ENCODE measurements at regions not wholly inside any gene's neighbourhood (a gene's known extent, or its start where the extent isn't known, plus 50 kb on each side); places are given as distances from the start of the nearest gene placed in this dataset.
A peak's percentile ranks its signal among the peaks of the same experiment; 100 is the strongest.

- peaks cover 5% of the 10 kb centered on the region; the same call in 1 of the 2 replicates for H3K9me3 ChIP-seq (ENCODE audit: insufficient read depth, low read depth)
- H3K36me3 ChIP-seq (ENCODE audit: low read depth), result no peaks in the 10 kb centered on the region
- no peak overlapping the region for H3K27ac ChIP-seq
- POLR2A ChIA-PET (ENCODE audit: unreplicated experiment), result interaction anchor here (0.6 kb wide), 1 partner anchor 110 kb away, joined by 5 read pairs; no protein-coding TSS in a partner anchor
- peaks cover 8% of the 10 kb centered on the region for H3F3A ChIP-seq (ENCODE audit: insufficient read depth, low read depth)
- H3K4me3 ChIP-seq, result no peak overlapping the region
- DNase-seq, result no peak
- intact Hi-C loops (cut with micrococcal nuclease; ENCODE audit: unreplicated experiment), result no loop called here
- CTCF ChIA-PET, result no interaction called here
- H3K27me3 ChIP-seq (ENCODE audit: insufficient read depth, low read depth), result peaks cover 60% of the 10 kb centered on the region
- no peak overlapping the region for H2AFZ ChIP-seq
- TF ChIP-seq CTCF (conservative IDR thresholded peaks at IDR 0.05) (no peak), EZH2 (IDR thresholded peaks at IDR 0.05; ENCODE audit: low read depth) (0 out of 2 replicates have a peak, but pooled peaks have one; percentile 67)
- no peaks in the 10 kb centered on the region for H3K4me1 ChIP-seq (replicated peaks; ENCODE audit: insufficient read depth)
- H3K4me2 ChIP-seq, result no peak overlapping the region
- H3K79me2 ChIP-seq (ENCODE audit: low read depth), result no peaks in the 10 kb centered on the region
- no TSS peak for BruUV-seq (replicated peaks)
- H3K9me2 ChIP-seq (ENCODE audit: insufficient read depth), result no peaks in the 10 kb centered on the region
- H4K20me1 ChIP-seq (ENCODE audit: insufficient read depth), result no peaks in the 10 kb centered on the region
Observed at GRCh38 chr12:132396657-132397056, 67.3 kb upstream of the GALNT9 start.

- CTCF ChIA-PET, result no interaction called here
- Histone ChIP-seq H2AFZ (no peak overlapping the region), H3K4me1 (replicated peaks; ENCODE audit: insufficient read depth) (no peaks in the 10 kb centered on the region), H3F3A (ENCODE audit: insufficient read depth, low read depth) (peaks cover 8% of the 10 kb centered on the region), H4K20me1 (ENCODE audit: insufficient read depth) (no peaks in the 10 kb centered on the region), H3K36me3 (ENCODE audit: low read depth) (no peaks in the 10 kb centered on the region), H3K27me3 (ENCODE audit: insufficient read depth, low read depth) (peaks cover 66% of the 10 kb centered on the region), H3K9me2 (ENCODE audit: insufficient read depth) (no peaks in the 10 kb centered on the region), H3K27ac (no peak overlapping the region), H3K9me3 (ENCODE audit: insufficient read depth, low read depth) (peaks cover 5% of the 10 kb centered on the region; the same call in 1 of the 2 replicates), H3K4me2 (no peak overlapping the region), H3K4me3 (no peak overlapping the region), H3K79me2 (ENCODE audit: low read depth) (no peaks in the 10 kb centered on the region)
- TF ChIP-seq CTCF (conservative IDR thresholded peaks at IDR 0.05), result no peak
- TF ChIP-seq EZH2 (IDR thresholded peaks at IDR 0.05; ENCODE audit: low read depth), result no peak
- POLR2A ChIA-PET (ENCODE audit: unreplicated experiment), result no interaction called here
- BruUV-seq (replicated peaks), result no TSS peak
- no peak for DNase-seq
- intact Hi-C loops (cut with micrococcal nuclease; ENCODE audit: unreplicated experiment), result no loop called here
Observed at GRCh38 chr12:132395908-132396305, 66.5 kb upstream of the GALNT9 start.

GRCh38 chr12:132395192-132395907, 66.0 kb upstream of the GALNT9 start:
- BruUV-seq (replicated peaks), result no TSS peak
- H3K4me1 ChIP-seq (replicated peaks; ENCODE audit: insufficient read depth), result no peaks in the 10 kb centered on the region
- TF ChIP-seq CTCF (conservative IDR thresholded peaks at IDR 0.05) (no peak), EZH2 (IDR thresholded peaks at IDR 0.05; ENCODE audit: low read depth) (no peak)
- peaks cover 5% of the 10 kb centered on the region; the same call in 1 of the 2 replicates for H3K9me3 ChIP-seq (ENCODE audit: insufficient read depth, low read depth)
- CTCF ChIA-PET, result no interaction called here
- POLR2A ChIA-PET (ENCODE audit: unreplicated experiment), result no interaction called here
- peaks cover 8% of the 10 kb centered on the region for H3F3A ChIP-seq (ENCODE audit: insufficient read depth, low read depth)
- H3K36me3 ChIP-seq (ENCODE audit: low read depth), result no peaks in the 10 kb centered on the region
- H3K27me3 ChIP-seq (ENCODE audit: insufficient read depth, low read depth), result peaks cover 66% of the 10 kb centered on the region
- H2AFZ ChIP-seq, result no peak overlapping the region
- no peak overlapping the region for H3K4me3 ChIP-seq
- no peak overlapping the region for H3K27ac ChIP-seq
- H3K79me2 ChIP-seq (ENCODE audit: low read depth), result no peaks in the 10 kb centered on the region
- DNase-seq, result no peak
- no peak overlapping the region for H3K4me2 ChIP-seq
- H4K20me1 ChIP-seq (ENCODE audit: insufficient read depth), result no peaks in the 10 kb centered on the region
- intact Hi-C loops (cut with micrococcal nuclease; ENCODE audit: unreplicated experiment), result no loop called here
- H3K9me2 ChIP-seq (ENCODE audit: insufficient read depth), result no peaks in the 10 kb centered on the region
